GM23338 (cell line): ENCODE measurements at regions not wholly inside any gene's neighbourhood (a gene's known extent, or its start where the extent isn't known, plus 50 kb on each side); places are given as distances from the start of the nearest gene placed in this dataset.

ENCODE experiments used
- ATAC-seq: fragments of 200-7000 bp; cut with Tn5 transposase; 3 replicates; pipeline ENCODE4 v1.9.1; 2020
- DNase-seq: peaks from one replicate; pipeline ENCODE4 v3.0.0-alpha.2; 2015; ENCODE audit warnings: low spot score
- H2AFZ ChIP-seq: fragments of 200-600 bp; sonication (generic); 2 replicates; pipeline ENCODE4 v1.8.0; 2016; ENCODE audit warnings: antibody characterized with exemption, mild to moderate bottlenecking, moderate library complexity
- H3F3A ChIP-seq: fragments of 200-600 bp; sonication (generic); replicated peaks from 2 replicates; pipeline ENCODE4 v1.8.0; 2017; ENCODE audit warnings: antibody characterized with exemption, mixed run types, low read depth
- H3K27ac ChIP-seq: fragments of 200-600 bp; sonication (generic); 2 replicates; pipeline ENCODE4 v1.6.1; 2016; ENCODE audit warnings: low read depth
- H3K27me3 ChIP-seq: fragments of 200-600 bp; sonication (generic); 2 replicates; pipeline ENCODE4 v1.8.0; 2016; ENCODE audit warnings: mild to moderate bottlenecking, mixed run types, moderate library complexity; ENCODE audit not compliant: insufficient read depth
- H3K36me3 ChIP-seq: fragments of 200-600 bp; sonication (generic); 2 replicates; pipeline ENCODE4 v1.8.0; 2016; ENCODE audit warnings: mild to moderate bottlenecking; ENCODE audit not compliant: insufficient read depth
- H3K4me1 ChIP-seq: fragments of 200-600 bp; sonication (generic); 2 replicates; pipeline ENCODE4 v1.8.0; 2016; ENCODE audit warnings: mild to moderate bottlenecking, moderate library complexity; ENCODE audit not compliant: insufficient read depth
- H3K4me2 ChIP-seq: fragments of 200-600 bp; sonication (generic); 2 replicates; pipeline ENCODE4 v1.7.1; 2017; ENCODE audit warnings: mixed run types
- H3K4me3 ChIP-seq: fragments of 200-600 bp; sonication (generic); 2 replicates; pipeline ENCODE4 v1.6.1; 2016; ENCODE audit warnings: mixed run types
- H3K79me2 ChIP-seq: fragments of 200-600 bp; sonication (generic); replicated peaks from 2 replicates; pipeline ENCODE4 v1.8.0; 2017; ENCODE audit warnings: mild to moderate bottlenecking; ENCODE audit not compliant: insufficient read depth
- H3K9me2 ChIP-seq: fragments of 200-600 bp; sonication (generic); 2 replicates; pipeline ENCODE4 v1.8.0; 2017; ENCODE audit not compliant: insufficient read depth
- H4K20me1 ChIP-seq: fragments of 200-600 bp; sonication (generic); replicated peaks from 2 replicates; pipeline ENCODE4 v1.8.0; 2017; ENCODE audit warnings: mild to moderate bottlenecking; ENCODE audit not compliant: insufficient read depth
- H3K27ac Mint-ChIP-seq: 2 replicates; pipeline ENCODE4 v1.8.0; 2020; ENCODE audit warnings: inconsistent platforms, mild to moderate bottlenecking, moderate library complexity, mixed read lengths
- H3K27me3 Mint-ChIP-seq: 3 replicates; pipeline ENCODE4 v1.8.0; 2022; ENCODE audit warnings: low read depth, mild to moderate bottlenecking, moderate library complexity, mixed read lengths, inconsistent platforms; ENCODE audit not compliant: insufficient read depth, poor library complexity
- H3K36me3 Mint-ChIP-seq: 3 replicates; pipeline ENCODE4 v1.8.0; 2021; ENCODE audit warnings: low read depth, mild to moderate bottlenecking, inconsistent platforms, moderate library complexity, mixed read lengths
- H3K4me1 Mint-ChIP-seq: 3 replicates; pipeline ENCODE4 v1.8.0; 2020; ENCODE audit warnings: mild to moderate bottlenecking, inconsistent platforms, mixed read lengths
- H3K4me3 Mint-ChIP-seq: 3 replicates; pipeline ENCODE4 v1.8.0; 2021; ENCODE audit warnings: moderate library complexity, mild to moderate bottlenecking, inconsistent platforms, mixed read lengths
- H3K9me3 Mint-ChIP-seq: 3 replicates; pipeline ENCODE4 v1.8.0; 2020; ENCODE audit warnings: moderate library complexity, mild to moderate bottlenecking, inconsistent platforms, mixed read lengths
- CTCF ChIP-seq, 2 experiments: fragments of 200-600 bp in 1 of 2; sonication (generic) in 1 of 2; conservative IDR thresholded peaks; 2 replicates each; pipeline versions ENCODE4 v1.5.1 to v1.6.1; 2016 to 2017; ENCODE audit warnings: antibody characterized with exemption in 2 of 2, low read depth in 2 of 2, mild to moderate bottlenecking in 2 of 2, moderate library complexity in 1 of 2
- ETS1 ChIP-seq: IDR thresholded peaks from 2 replicates; pipeline ENCODE4 v1.6.1; 2016; ENCODE audit warnings: antibody characterized with exemption
- JUNB ChIP-seq: IDR thresholded peaks from one replicate; pipeline ENCODE4 v1.6.1; 2016; ENCODE audit warnings: antibody characterized with exemption; ENCODE audit not compliant: unreplicated experiment
- POLR2AphosphoS5 ChIP-seq: IDR thresholded peaks from 2 replicates; pipeline ENCODE4 v1.6.1; 2016; ENCODE audit warnings: antibody characterized with exemption, low read depth
- REST ChIP-seq: IDR thresholded peaks from one replicate; pipeline ENCODE4 v1.6.1; 2018; ENCODE audit warnings: antibody characterized with exemption; ENCODE audit not compliant: unreplicated experiment
- STAT1 ChIP-seq: IDR thresholded peaks from one replicate; pipeline ENCODE4 v1.6.1; 2016; ENCODE audit warnings: antibody characterized with exemption; ENCODE audit not compliant: unreplicated experiment
- ZNF114 ChIP-seq: fragments of 250-450 bp; sonication (Bioruptor Pico); IDR thresholded peaks from 2 replicates; pipeline ENCODE4 v1.5.0; 2020; ENCODE audit warnings: mild to moderate bottlenecking, moderate library complexity
- ZNF331 ChIP-seq: fragments of 250-450 bp; sonication (Bioruptor Pico); IDR thresholded peaks from 2 replicates; pipeline ENCODE4 v1.5.0; 2020; ENCODE audit warnings: low read depth, mild to moderate bottlenecking, moderate library complexity
- ZNF462 ChIP-seq: fragments of 250-450 bp; sonication (Bioruptor Pico); IDR thresholded peaks from 2 replicates; pipeline ENCODE4 v1.5.0; 2020; ENCODE audit warnings: mild to moderate bottlenecking, moderate library complexity

GRCh38 chr9:28656727-28657126, 1083.4 kb upstream of the C9orf72 start (continued):
- TF ChIP-seq POLR2AphosphoS5 = no peak

- H4K20me1 ChIP-seq = no peaks in the 10 kb centered on the region
- H3K4me3 Mint-ChIP-seq = no peak overlapping the region
- H3K27me3 ChIP-seq = no peaks in the 10 kb centered on the region
- no peaks in the 10 kb centered on the region for H3K36me3 ChIP-seq
- ATAC-seq (no peak), DNase-seq (no peak)
- H3K79me2 ChIP-seq = no peaks in the 10 kb centered on the region
- H3K9me3 Mint-ChIP-seq = no peaks in the 10 kb centered on the region
- no peaks in the 10 kb centered on the region for H3K27me3 Mint-ChIP-seq
- no peak overlapping the region for H3K4me3 ChIP-seq
- no peak overlapping the region for H3K4me2 ChIP-seq
- H3K27ac ChIP-seq = no peak overlapping the region
- no peaks in the 10 kb centered on the region for H3F3A ChIP-seq
- peaks cover under 1% of the 10 kb centered on the region; the same call in 1 of the 3 replicates for H3K4me1 Mint-ChIP-seq
- H2AFZ ChIP-seq = no peak overlapping the region
- TF ChIP-seq JUNB = no peak
- TF ChIP-seq ZNF331 = no peak
- no peak for TF ChIP-seq REST
- no peak for TF ChIP-seq ZNF462 (CRISPR knock-in tag)
- TF ChIP-seq STAT1 = no peak
- TF ChIP-seq POLR2AphosphoS5 = no peak
- no peak for TF ChIP-seq ETS1
- no peak for TF ChIP-seq ZNF114
- no peak for TF ChIP-seq CTCF (conservative IDR thresholded peaks at IDR 0.05; ENCODE audit: low read depth in 2 of 2)
- H3K27ac Mint-ChIP-seq = peak overlapping the region; percentile 72; the same call in 1 of the 2 replicates
- H3K4me1 ChIP-seq = no peaks in the 10 kb centered on the region
- no peaks in the 10 kb centered on the region for H3K36me3 Mint-ChIP-seq
- no peaks in the 10 kb centered on the region for H3K9me2 ChIP-seq
Measured at GRCh38 chr9:28661853-28662252, 1088.6 kb upstream of the C9orf72 start.
